NCI-H2227 (cell line): ENCODE measurements at regions not wholly inside any gene's neighbourhood (a gene's known extent, or its start where the extent isn't known, plus 50 kb on each side); places are given as distances from the start of the nearest gene placed in this dataset.

Experiments
- DNase-seq: peaks from one replicate; lab custom pipeline; 2025; ENCODE audit not compliant: unreplicated experiment; lab: John Stamatoyannopoulos, UW

DNA sequence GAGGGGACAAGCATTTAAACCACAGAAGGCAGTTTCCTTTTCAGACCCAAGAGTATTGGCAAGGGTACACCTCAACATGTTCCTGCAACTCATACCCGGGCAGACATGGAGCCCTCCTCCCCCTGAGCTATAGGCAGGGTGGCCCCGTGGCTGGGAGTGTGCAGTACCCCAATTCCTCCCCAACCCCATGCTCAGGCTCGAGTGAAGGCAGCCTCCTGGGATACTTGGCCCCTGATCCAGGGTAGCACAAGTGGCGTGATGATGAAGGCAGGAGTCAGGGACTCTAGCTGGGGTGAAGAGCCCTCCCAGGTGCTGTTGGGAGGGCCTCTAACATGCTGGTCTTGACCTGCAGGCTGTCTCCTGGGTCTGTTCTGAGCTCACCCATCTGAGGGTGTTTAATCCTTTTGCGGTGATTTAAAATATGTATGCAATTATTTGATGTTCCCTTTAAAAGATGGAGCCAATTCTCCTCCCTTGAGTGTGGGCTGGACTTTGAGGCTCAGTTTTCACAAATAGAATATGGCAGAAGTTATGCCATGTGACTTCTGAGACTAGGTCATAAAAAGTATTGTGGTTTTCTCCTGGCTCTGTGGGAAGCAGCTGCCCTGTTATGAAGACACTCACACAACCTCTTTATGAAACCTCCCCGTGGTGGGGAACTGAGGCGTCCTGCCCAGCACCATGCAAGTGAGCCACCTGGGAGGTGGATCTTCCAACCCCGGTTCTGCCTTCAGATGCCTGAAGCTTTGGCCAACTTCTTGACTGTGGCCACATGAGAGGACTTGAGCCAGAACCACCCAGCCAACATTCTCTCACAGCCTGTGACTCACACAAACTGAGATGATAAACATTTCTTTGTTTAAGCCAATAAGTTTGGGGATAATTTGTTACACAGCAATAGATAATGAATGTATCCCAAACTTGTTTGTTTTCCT is 54.7 kb upstream of the NECTIN1 start:
- DNase-seq, result no peak

DNA sequence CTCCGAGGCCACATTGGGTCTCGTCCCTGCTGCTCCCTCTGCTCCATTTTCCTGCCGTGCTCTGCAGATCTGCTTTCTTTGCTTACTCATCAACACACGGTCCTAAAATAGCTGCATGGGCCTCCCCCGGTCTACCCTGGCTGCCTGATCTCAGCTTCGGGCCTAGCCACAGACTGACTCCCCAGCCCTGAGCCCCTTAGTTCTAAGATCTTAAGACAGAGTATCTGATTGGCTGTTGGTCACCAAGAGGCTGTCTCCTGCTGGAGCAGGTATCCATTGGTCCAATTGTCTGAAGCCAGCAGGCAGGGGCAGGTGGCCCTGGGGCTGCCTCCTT is 53.7 kb upstream of the NECTIN1 start:
- DNase-seq, result no peak

DNA sequence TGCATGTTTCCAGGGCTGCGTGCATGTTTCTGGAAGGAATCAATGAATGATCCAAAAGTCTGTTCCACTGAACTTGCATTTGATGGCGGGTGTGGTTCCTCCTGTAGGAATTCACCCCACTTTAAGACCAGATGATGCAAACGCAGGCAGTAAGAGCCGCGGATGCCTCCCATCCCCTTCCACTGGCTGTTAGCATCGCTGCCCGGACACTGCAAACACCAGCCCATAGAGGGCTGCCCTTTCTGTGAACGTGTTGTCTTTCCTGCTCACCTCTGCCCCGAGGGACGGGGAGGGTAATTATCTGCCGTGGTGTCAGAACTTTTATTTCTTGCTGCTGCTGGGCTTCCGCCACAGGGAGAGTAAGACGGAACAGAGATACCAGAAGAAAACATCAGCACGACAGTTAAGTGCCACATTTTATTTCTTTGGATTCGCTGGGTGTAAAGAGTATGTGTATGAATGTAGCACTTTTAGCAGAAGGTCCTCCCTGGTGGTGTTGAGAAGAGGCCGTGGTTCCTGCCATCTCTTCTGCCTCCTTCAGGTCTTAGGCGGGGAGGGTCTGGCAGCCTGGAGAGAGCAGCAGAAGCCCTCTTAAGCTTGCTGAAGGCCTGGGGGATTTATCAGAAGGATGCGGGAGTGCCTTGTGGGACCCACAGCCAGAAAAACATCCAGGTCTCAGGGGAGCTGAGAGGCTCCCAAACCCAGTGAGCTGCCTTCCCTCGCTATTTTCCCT is 53.2 kb upstream of the NECTIN1 start:
- DNase-seq, result no peak

DNA sequence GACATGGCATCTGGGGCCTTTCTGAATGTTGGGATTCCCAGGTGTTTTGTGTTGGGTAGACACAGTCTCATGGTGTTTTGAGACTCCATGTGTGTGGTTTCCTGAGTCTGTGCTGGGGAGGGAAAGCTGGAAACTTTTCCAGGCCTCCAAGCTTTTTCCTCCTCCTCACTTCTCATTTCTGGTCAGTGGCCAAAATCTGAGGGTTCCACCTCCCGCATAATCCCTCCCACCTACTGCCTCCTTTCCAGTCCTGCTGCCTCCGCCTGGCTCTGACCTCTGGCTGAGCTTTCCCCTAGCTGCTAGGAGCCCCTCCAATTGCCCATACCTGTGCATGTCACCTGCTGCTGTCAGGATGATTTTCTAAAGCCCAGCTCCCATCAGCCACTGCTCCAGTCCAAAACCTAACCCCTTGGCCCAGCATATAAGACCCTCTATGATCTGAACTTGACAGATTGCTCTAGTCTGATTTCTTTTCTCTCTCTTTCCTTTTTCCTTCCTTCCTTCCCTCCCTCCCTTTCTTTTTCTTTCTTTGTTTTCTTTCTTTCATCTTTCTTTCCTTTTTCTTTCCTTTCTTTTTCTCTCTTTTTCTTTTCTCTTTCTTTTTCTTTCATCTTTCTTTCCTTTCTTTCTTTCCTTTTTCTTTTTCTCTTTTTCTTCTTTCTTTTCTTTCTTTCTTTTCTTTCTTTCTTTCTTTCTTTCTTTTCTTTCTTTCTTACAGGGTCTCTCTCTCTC is 51.4 kb upstream of the NECTIN1 start:
- no peak for DNase-seq

DNA sequence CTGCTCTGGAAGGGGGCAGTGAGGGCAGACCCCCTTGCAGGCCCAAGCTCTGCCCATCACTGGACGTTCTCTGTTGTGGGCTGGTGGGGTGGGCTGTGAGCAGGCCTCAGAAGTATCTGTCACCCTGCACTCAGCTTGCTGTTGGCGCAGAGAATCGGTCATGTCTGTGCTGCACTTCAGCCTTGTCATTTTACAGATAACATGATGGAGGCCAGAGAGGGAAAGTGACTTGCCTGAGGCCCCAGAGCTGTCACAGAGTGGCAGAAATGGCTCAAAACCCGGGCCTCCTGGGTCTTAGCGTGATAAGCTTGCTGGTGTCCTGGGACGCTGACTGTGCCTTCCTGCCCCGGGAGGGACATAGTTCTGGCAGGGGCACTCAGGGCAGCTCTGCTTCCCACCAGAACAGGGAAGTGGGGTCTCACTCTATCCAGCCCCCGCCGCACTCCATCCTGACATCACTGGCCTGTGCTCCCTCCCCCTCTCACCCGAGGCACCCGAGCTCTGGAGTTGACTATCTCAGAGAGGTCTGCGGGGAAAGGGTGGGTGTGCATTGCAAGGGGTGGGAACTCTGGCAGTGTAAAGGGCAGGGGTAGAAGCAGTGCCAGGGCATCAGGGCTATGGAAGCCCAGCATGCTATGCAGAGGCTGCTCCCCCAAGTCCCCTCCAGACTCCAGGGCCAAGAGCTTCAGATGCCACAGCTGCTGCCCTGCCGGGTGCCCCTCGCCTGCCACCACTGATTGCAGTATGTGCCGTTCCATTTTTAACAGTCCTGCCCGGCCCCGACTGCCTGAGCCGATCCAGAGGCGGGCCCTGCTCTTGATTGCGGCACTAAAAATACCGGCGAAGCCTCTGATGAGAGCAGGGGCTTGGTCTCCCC is 50.4 kb upstream of the NECTIN1 start:
- no peak for DNase-seq
